Heart left ventricle (tissue), 16 donors: ENCODE measurements at regions not wholly inside any gene's neighbourhood (a gene's known extent, or its start where the extent isn't known, plus 50 kb on each side); places are given as distances from the start of the nearest gene placed in this dataset.

Source experiments
- ATAC-seq, 4 donors: fragments of 200-7000 bp; cut with Tn5 transposase; one replicate each; pipeline ENCODE4 v1.9.1; 2020 to 2022; ENCODE audit warnings: moderate library complexity in 4 of 4, mild to moderate bottlenecking in 3 of 4, moderate number of reproducible peaks in 1 of 4
- DNase-seq, 5 donors: peaks; one replicate each; pipeline ENCODE4 v3.0.0-alpha.2; 2020
- H3K27ac ChIP-seq, 12 donors: fragments of 200-600 bp; sonication (generic) in 4 of 12; one replicate each; pipeline versions ENCODE4 v1.5.0 to v1.8.0; 2016 to 2022; ENCODE audit warnings: mild to moderate bottlenecking in 2 of 12
- H3K27me3 ChIP-seq, 9 donors: fragments of 200-600 bp; sonication (generic) in 2 of 9; one replicate each; pipeline versions ENCODE4 v1.5.1 to v1.8.0; 2016 to 2022; ENCODE audit warnings: mild to moderate bottlenecking in 3 of 9
- H3K36me3 ChIP-seq, 9 donors: fragments of 200-600 bp; sonication (generic) in 2 of 9; one replicate each; pipeline versions ENCODE4 v1.5.0 to v1.8.0; 2018 to 2022; ENCODE audit warnings: mild to moderate bottlenecking in 2 of 9
- H3K4me1 ChIP-seq, 12 donors: fragments of 200-600 bp; sonication (generic) in 4 of 12; one replicate each; pipeline versions ENCODE4 v1.5.0 to v1.8.0; 2016 to 2022; ENCODE audit warnings: mild to moderate bottlenecking in 3 of 12
- H3K4me3 ChIP-seq, 12 donors: fragments of 200-600 bp; sonication (generic) in 4 of 12; one replicate each; pipeline versions ENCODE4 v1.5.0 to v1.8.0; 2017 to 2022; ENCODE audit warnings: mild to moderate bottlenecking in 9 of 12, moderate library complexity in 4 of 12
- H3K9me3 ChIP-seq, 12 donors: fragments of 200-600 bp; sonication (generic) in 4 of 12; one replicate each; pipeline versions ENCODE4 v1.5.0 to v1.8.0; 2016 to 2022; ENCODE audit warnings: mild to moderate bottlenecking in 1 of 12
- CTCF ChIP-seq, 12 donors: fragments of 200-600 bp; sonication (generic) in 4 of 12; IDR thresholded peaks; one replicate each; pipeline versions ENCODE4 v1.5.0 to v1.8.0; 2018 to 2022; ENCODE audit warnings: antibody characterized with exemption in 12 of 12, mild to moderate bottlenecking in 5 of 12
- POLR2A ChIP-seq, 2 donors: fragments of 450-650 bp; IDR thresholded peaks; one replicate each; pipeline ENCODE4 v1.6.1; 2017; ENCODE audit warnings: antibody characterized with exemption in 2 of 2, mild to moderate bottlenecking in 2 of 2, moderate library complexity in 2 of 2
- WGBS, 4 donors: extraction: QIAGEN DNeasy Blood & Tissue Kit in 2 of 4; methylation state at CpG; one replicate each; pipeline versions ENCODE4 v1.1.5 to v1.1.7; 2013 to 2018; 5-methylcytosine and 5-hydroxymethylcytosine counted together
- intact Hi-C, 10 donors: fragments of 100-400 bp; cut with DNase I; formaldehyde crosslinking; loops; one replicate each; pipeline versions ENCODE4 v1.11.1 to v1.14.2; 2022
- donor health status: ischemic (EF 13 %, LVEDD 7.1; RV severe dilation, severe dysfunction).
- donor health status: healthy with polysubstance abuse.
- donor health status: DM: no; HTN: yes; CAD: no.
- donor health status: DM: no; HTN: no; CAD: no.
- donor health status: ischemic (EF 25% LVEDD 6.9; RV normal size, moderate dysfunction).
- donor health status: ischemic (EF 25% LVEDD 5.7; RV mildly dilated, moderate dysfunction).
- donor health status: healthy.
- donor health status: DM: yes; HTN: yes; CAD: no.
- donor health status: ischemic (EF 35%, LVEDD 5.7; RV mildly dilated, moderate dysfunction).
- donor health status: nonischemic (EF 11% LVEDD 7.7; RV severe dilation, severe dysfunction).
- donor health status: DM: yes; HTN: yes; CAD: no.
- donor health status: PGD.
- donor health status: ischemic (EF 29% LVEDD 5.4; RV normal size, mild dysfunction).
- donor health status: nonischemic (EF 23%, LVEDD 6.1; RV moderate dilation, normal function).

GRCh38 chr3:18024715-18025114, 282.3 kb upstream of the TBC1D5 start:
- TF ChIP-seq POLR2A (IDR thresholded peaks at IDR 0.05) (no peak), CTCF (IDR thresholded peaks at IDR 0.05) (no peak)
- peaks cover 0 to 9% (median 0%) of the 10 kb centered on the region in 9 donors for H3K27me3 ChIP-seq
- H3K4me3 ChIP-seq, result no peak overlapping the region
- intact Hi-C loops, result no loop called here
- H3K36me3 ChIP-seq, result no peaks in the 10 kb centered on the region
- ATAC-seq (no peak), DNase-seq (no peak)
- no peak overlapping the region for H3K27ac ChIP-seq
- 84 to 94% (median 93%) methylated on average over 3 of the region's 3 CpGs for WGBS, 4 donors
- peaks cover 0 to 6% (median 0%) of the 10 kb centered on the region in 12 donors for H3K4me1 ChIP-seq
- H3K9me3 ChIP-seq, result no peaks in the 10 kb centered on the region

GRCh38 chr3:18019161-18019495, 276.7 kb upstream of the TBC1D5 start:
- no peaks in the 10 kb centered on the region for H3K36me3 ChIP-seq
- H3K27ac ChIP-seq, result no peak overlapping the region
- H3K4me3 ChIP-seq, result no peak overlapping the region
- TF ChIP-seq POLR2A (IDR thresholded peaks at IDR 0.05) (no peak), CTCF (IDR thresholded peaks at IDR 0.05) (no peak)
- DNase-seq (no peak), ATAC-seq (no peak)
- 29 to 42% (median 36%) methylated on average over 4 of the region's 4 CpGs for WGBS, 4 donors
- peaks cover 0 to 12% (median 0%) of the 10 kb centered on the region in 9 donors for H3K27me3 ChIP-seq
- no peaks in the 10 kb centered on the region for H3K4me1 ChIP-seq
- H3K9me3 ChIP-seq, result no peaks in the 10 kb centered on the region
- intact Hi-C loops, result no loop called here

- Histone ChIP-seq H3K27ac (no peak overlapping the region), H3K9me3 (no peaks in the 10 kb centered on the region), H3K4me1 (no peaks in the 10 kb centered on the region), H3K27me3 (peaks cover 0 to 12% (median 0%) of the 10 kb centered on the region in 9 donors), H3K4me3 (no peak overlapping the region), H3K36me3 (no peaks in the 10 kb centered on the region)
- intact Hi-C loops, result no loop called here
- no peak for ATAC-seq
- 40 to 51% (median 49%) methylated on average over 5 of the region's 5 CpGs for WGBS, 4 donors
- TF ChIP-seq CTCF (IDR thresholded peaks at IDR 0.05) (no peak), POLR2A (IDR thresholded peaks at IDR 0.05) (no peak)
- no peak for DNase-seq
Observed at GRCh38 chr3:18018491-18019160, 276.2 kb upstream of the TBC1D5 start.

- H3K4me3 ChIP-seq, result no peak overlapping the region
- no peaks in the 10 kb centered on the region for H3K36me3 ChIP-seq
- ATAC-seq (no peak), DNase-seq (no peak)
- intact Hi-C loops, result no loop called here
- H3K27ac ChIP-seq, result no peak overlapping the region
- 80 to 84% (median 80%) methylated on average over 7 of the region's 7 CpGs for WGBS, 4 donors
- no peak for TF ChIP-seq POLR2A (IDR thresholded peaks at IDR 0.05)
- no peak for TF ChIP-seq CTCF (IDR thresholded peaks at IDR 0.05)
- H3K27me3 ChIP-seq, result peaks cover 0 to 12% (median 0%) of the 10 kb centered on the region in 9 donors
- H3K4me1 ChIP-seq, result no peaks in the 10 kb centered on the region
- H3K9me3 ChIP-seq, result no peaks in the 10 kb centered on the region
Observed at GRCh38 chr3:18016366-18016765, 273.9 kb upstream of the TBC1D5 start.
